ENCODE measurements at regions not wholly inside any gene's neighbourhood (a gene's known extent, or its start where the extent isn't known, plus 50 kb on each side); places are given as distances from the start of the nearest gene placed in this dataset.

DNA sequence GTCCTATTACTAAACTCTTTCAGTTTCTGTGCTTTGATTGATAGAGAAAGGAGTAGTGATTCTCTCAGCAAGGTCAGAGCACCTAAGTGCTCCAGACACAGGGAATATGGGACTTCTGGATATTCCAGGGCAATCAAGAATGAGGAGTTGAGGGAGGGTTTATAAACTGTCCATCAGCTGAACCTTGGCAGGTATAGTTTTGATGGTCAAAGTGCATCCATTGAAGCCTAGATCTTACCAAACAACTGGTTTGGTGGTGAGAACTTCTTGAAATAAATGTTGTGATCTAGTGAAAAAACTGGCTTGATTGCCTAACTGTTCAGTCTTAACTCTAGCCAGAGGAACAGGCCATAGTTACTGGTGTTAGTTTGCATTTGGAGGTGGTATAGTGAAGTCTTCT lies 207.0 kb upstream of the ONECUT1 start:
- TF ChIP-seq, protein P1, sequence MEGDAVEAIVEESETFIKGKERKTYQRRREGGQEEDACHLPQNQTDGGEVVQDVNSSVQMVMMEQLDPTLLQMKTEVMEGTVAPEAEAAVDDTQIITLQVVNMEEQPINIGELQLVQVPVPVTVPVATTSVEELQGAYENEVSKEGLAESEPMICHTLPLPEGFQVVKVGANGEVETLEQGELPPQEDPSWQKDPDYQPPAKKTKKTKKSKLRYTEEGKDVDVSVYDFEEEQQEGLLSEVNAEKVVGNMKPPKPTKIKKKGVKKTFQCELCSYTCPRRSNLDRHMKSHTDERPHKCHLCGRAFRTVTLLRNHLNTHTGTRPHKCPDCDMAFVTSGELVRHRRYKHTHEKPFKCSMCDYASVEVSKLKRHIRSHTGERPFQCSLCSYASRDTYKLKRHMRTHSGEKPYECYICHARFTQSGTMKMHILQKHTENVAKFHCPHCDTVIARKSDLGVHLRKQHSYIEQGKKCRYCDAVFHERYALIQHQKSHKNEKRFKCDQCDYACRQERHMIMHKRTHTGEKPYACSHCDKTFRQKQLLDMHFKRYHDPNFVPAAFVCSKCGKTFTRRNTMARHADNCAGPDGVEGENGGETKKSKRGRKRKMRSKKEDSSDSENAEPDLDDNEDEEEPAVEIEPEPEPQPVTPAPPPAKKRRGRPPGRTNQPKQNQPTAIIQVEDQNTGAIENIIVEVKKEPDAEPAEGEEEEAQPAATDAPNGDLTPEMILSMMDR (IDR thresholded peaks at IDR 0.05; ENCODE audit: low read length): no peak
- TF ChIP-seq EZH2 (IDR thresholded peaks at IDR 0.05; ENCODE audit: borderline replicate concordance, low read length): no peak

All from OCI-LY1 (cell line).